ENCODE measurements at regions not wholly inside any gene's neighbourhood (a gene's known extent, or its start where the extent isn't known, plus 50 kb on each side); places are given as distances from the start of the nearest gene placed in this dataset.

GRCh38 chr12:71041476-71041875 is 116.3 kb downstream of the TSPAN8 start:
- no peaks in the 10 kb centered on the region for H3K27me3 ChIP-seq (ENCODE audit: control insufficient read depth, insufficient read depth, low read length)
- DNase-seq = no peak
- 100% methylated on average over 1 of the region's 2 CpGs for WGBS (ENCODE audit: insufficient coverage)
- H3K4me1 ChIP-seq (ENCODE audit: control insufficient read depth, insufficient read depth, low read length) = peaks cover 3% of the 10 kb centered on the region
- H3K36me3 ChIP-seq (ENCODE audit: control insufficient read depth, insufficient read depth, low read length) = no peaks in the 10 kb centered on the region
- H3K27ac ChIP-seq (ENCODE audit: low read length) = no peak overlapping the region
- no peak overlapping the region for H3K4me3 ChIP-seq (ENCODE audit: low read length)
- no peaks in the 10 kb centered on the region for H3K9me3 ChIP-seq (replicated peaks; ENCODE audit: control insufficient read depth, low read depth, low read length)

GRCh38 chr12:71038960-71039359 is 118.4 kb upstream of the PTPRR start:
- 100% methylated on average over 1 of the region's 1 CpG for WGBS (ENCODE audit: insufficient coverage)
- no peak for DNase-seq
- Histone ChIP-seq H3K36me3 (ENCODE audit: control insufficient read depth, insufficient read depth, low read length) (no peaks in the 10 kb centered on the region), H3K4me3 (ENCODE audit: low read length) (no peak overlapping the region), H3K4me1 (ENCODE audit: control insufficient read depth, insufficient read depth, low read length) (no peaks in the 10 kb centered on the region), H3K9me3 (replicated peaks; ENCODE audit: control insufficient read depth, low read depth, low read length) (no peaks in the 10 kb centered on the region), H3K27me3 (ENCODE audit: control insufficient read depth, insufficient read depth, low read length) (no peaks in the 10 kb centered on the region), H3K27ac (ENCODE audit: low read length) (no peak overlapping the region)

GRCh38 chr12:71036526-71036925 is 116.0 kb upstream of the PTPRR start:
- Histone ChIP-seq H3K4me1 (ENCODE audit: control insufficient read depth, insufficient read depth, low read length) (no peaks in the 10 kb centered on the region), H3K27me3 (ENCODE audit: control insufficient read depth, insufficient read depth, low read length) (no peaks in the 10 kb centered on the region), H3K36me3 (ENCODE audit: control insufficient read depth, insufficient read depth, low read length) (no peaks in the 10 kb centered on the region), H3K27ac (ENCODE audit: low read length) (no peak overlapping the region), H3K4me3 (ENCODE audit: low read length) (no peak overlapping the region), H3K9me3 (replicated peaks; ENCODE audit: control insufficient read depth, low read depth, low read length) (no peaks in the 10 kb centered on the region)
- no CpG with 5 or more reads among the region's 1 CpG for WGBS (ENCODE audit: insufficient coverage)
- no peak for DNase-seq

- 86% methylated on average over 4 of the region's 4 CpGs for WGBS (ENCODE audit: insufficient coverage)
- Histone ChIP-seq H3K36me3 (ENCODE audit: control insufficient read depth, insufficient read depth, low read length) (no peaks in the 10 kb centered on the region), H3K27me3 (ENCODE audit: control insufficient read depth, insufficient read depth, low read length) (no peaks in the 10 kb centered on the region), H3K4me3 (ENCODE audit: low read length) (no peak overlapping the region), H3K27ac (ENCODE audit: low read length) (no peak overlapping the region), H3K4me1 (ENCODE audit: control insufficient read depth, insufficient read depth, low read length) (no peaks in the 10 kb centered on the region), H3K9me3 (replicated peaks; ENCODE audit: control insufficient read depth, low read depth, low read length) (no peaks in the 10 kb centered on the region)
- DNase-seq = no peak
Observed at GRCh38 chr12:71032933-71033332, 112.4 kb upstream of the PTPRR start.

GRCh38 chr12:71029302-71029701 is 108.8 kb upstream of the PTPRR start:
- DNase-seq = no peak
- Histone ChIP-seq H3K36me3 (ENCODE audit: control insufficient read depth, insufficient read depth, low read length) (no peaks in the 10 kb centered on the region), H3K27me3 (ENCODE audit: control insufficient read depth, insufficient read depth, low read length) (no peaks in the 10 kb centered on the region), H3K9me3 (replicated peaks; ENCODE audit: control insufficient read depth, low read depth, low read length) (no peaks in the 10 kb centered on the region), H3K4me1 (ENCODE audit: control insufficient read depth, insufficient read depth, low read length) (no peaks in the 10 kb centered on the region), H3K4me3 (ENCODE audit: low read length) (no peak overlapping the region), H3K27ac (ENCODE audit: low read length) (no peak overlapping the region)
- WGBS (ENCODE audit: insufficient coverage) = no CpG with 5 or more reads among the region's 3 CpGs

- Histone ChIP-seq H3K4me3 (ENCODE audit: low read length) (no peak overlapping the region), H3K27me3 (ENCODE audit: control insufficient read depth, insufficient read depth, low read length) (no peaks in the 10 kb centered on the region), H3K27ac (ENCODE audit: low read length) (no peak overlapping the region), H3K4me1 (ENCODE audit: control insufficient read depth, insufficient read depth, low read length) (no peaks in the 10 kb centered on the region), H3K9me3 (replicated peaks; ENCODE audit: control insufficient read depth, low read depth, low read length) (no peaks in the 10 kb centered on the region), H3K36me3 (ENCODE audit: control insufficient read depth, insufficient read depth, low read length) (no peaks in the 10 kb centered on the region)
- 63% methylated on average over 7 of the region's 7 CpGs for whole genome bisulfite sequencing (ENCODE audit: insufficient coverage)
- DNase-seq = no peak
Observed at GRCh38 chr12:71027856-71028255, 107.3 kb upstream of the PTPRR start.

- no peaks in the 10 kb centered on the region for H3K27me3 ChIP-seq (ENCODE audit: control insufficient read depth, insufficient read depth, low read length)
- no peaks in the 10 kb centered on the region for H3K9me3 ChIP-seq (replicated peaks; ENCODE audit: control insufficient read depth, low read depth, low read length)
- H3K27ac ChIP-seq (ENCODE audit: low read length) = no peak overlapping the region
- no peaks in the 10 kb centered on the region for H3K4me1 ChIP-seq (ENCODE audit: control insufficient read depth, insufficient read depth, low read length)
- WGBS (ENCODE audit: insufficient coverage) = no CpG with 5 or more reads among the region's 2 CpGs
- H3K36me3 ChIP-seq (ENCODE audit: control insufficient read depth, insufficient read depth, low read length) = no peaks in the 10 kb centered on the region
- H3K4me3 ChIP-seq (ENCODE audit: low read length) = no peak overlapping the region
- no peak for DNase-seq
Observed at GRCh38 chr12:71024827-71025226, 104.3 kb upstream of the PTPRR start.

- Histone ChIP-seq H3K27me3 (ENCODE audit: control insufficient read depth, insufficient read depth, low read length) (no peaks in the 10 kb centered on the region), H3K9me3 (replicated peaks; ENCODE audit: control insufficient read depth, low read depth, low read length) (no peaks in the 10 kb centered on the region), H3K27ac (ENCODE audit: low read length) (no peak overlapping the region), H3K4me1 (ENCODE audit: control insufficient read depth, insufficient read depth, low read length) (no peaks in the 10 kb centered on the region), H3K4me3 (ENCODE audit: low read length) (no peak overlapping the region), H3K36me3 (ENCODE audit: control insufficient read depth, insufficient read depth, low read length) (no peaks in the 10 kb centered on the region)
- no CpG with 5 or more reads among the region's 5 CpGs for WGBS (ENCODE audit: insufficient coverage)
- no peak for DNase-seq
Observed at GRCh38 chr12:71024281-71024680, 103.7 kb upstream of the PTPRR start.

GRCh38 chr12:71021491-71021890 is 101.0 kb upstream of the PTPRR start:
- WGBS (ENCODE audit: insufficient coverage) = 60% methylated on average over 1 of the region's 3 CpGs

GRCh38 chr12:71019282-71019831 is 98.8 kb upstream of the PTPRR start:
- no peaks in the 10 kb centered on the region for H3K36me3 ChIP-seq (ENCODE audit: control insufficient read depth, insufficient read depth, low read length)
- no peak overlapping the region for H3K27ac ChIP-seq (ENCODE audit: low read length)
- DNase-seq = no peak
- no peak overlapping the region for H3K4me3 ChIP-seq (ENCODE audit: low read length)
- no peaks in the 10 kb centered on the region for H3K27me3 ChIP-seq (ENCODE audit: control insufficient read depth, insufficient read depth, low read length)
- H3K4me1 ChIP-seq (ENCODE audit: control insufficient read depth, insufficient read depth, low read length) = no peaks in the 10 kb centered on the region
- 79% methylated on average over 5 of the region's 6 CpGs for WGBS (ENCODE audit: insufficient coverage)
- H3K9me3 ChIP-seq (replicated peaks; ENCODE audit: control insufficient read depth, low read depth, low read length) = no peaks in the 10 kb centered on the region

More at GRCh38 chr12:71021491-71021890, 101.0 kb upstream of the PTPRR start:
- H3K27ac ChIP-seq (ENCODE audit: low read length) = no peak overlapping the region
- H3K9me3 ChIP-seq (replicated peaks; ENCODE audit: control insufficient read depth, low read depth, low read length) = no peaks in the 10 kb centered on the region
- H3K36me3 ChIP-seq (ENCODE audit: control insufficient read depth, insufficient read depth, low read length) = no peaks in the 10 kb centered on the region
- H3K4me3 ChIP-seq (ENCODE audit: low read length) = no peak overlapping the region
- no peaks in the 10 kb centered on the region for H3K27me3 ChIP-seq (ENCODE audit: control insufficient read depth, insufficient read depth, low read length)
- no peak for DNase-seq
- no peaks in the 10 kb centered on the region for H3K4me1 ChIP-seq (ENCODE audit: control insufficient read depth, insufficient read depth, low read length)

- no peaks in the 10 kb centered on the region for H3K9me3 ChIP-seq (replicated peaks; ENCODE audit: control insufficient read depth, low read depth, low read length)
- no peaks in the 10 kb centered on the region for H3K27me3 ChIP-seq (ENCODE audit: control insufficient read depth, insufficient read depth, low read length)
- no peaks in the 10 kb centered on the region for H3K36me3 ChIP-seq (ENCODE audit: control insufficient read depth, insufficient read depth, low read length)
- H3K4me1 ChIP-seq (ENCODE audit: control insufficient read depth, insufficient read depth, low read length) = no peaks in the 10 kb centered on the region
- no peak overlapping the region for H3K4me3 ChIP-seq (ENCODE audit: low read length)
- 83% methylated on average over 1 of the region's 2 CpGs for WGBS (ENCODE audit: insufficient coverage)
- no peak for DNase-seq
- H3K27ac ChIP-seq (ENCODE audit: low read length) = no peak overlapping the region
Observed at GRCh38 chr12:71018682-71019081, 98.1 kb upstream of the PTPRR start.

Data from muscle of leg (tissue), 3 donors.